ENCODE measurements at regions not wholly inside any gene's neighbourhood (a gene's known extent, or its start where the extent isn't known, plus 50 kb on each side); places are given as distances from the start of the nearest gene placed in this dataset.

DNA sequence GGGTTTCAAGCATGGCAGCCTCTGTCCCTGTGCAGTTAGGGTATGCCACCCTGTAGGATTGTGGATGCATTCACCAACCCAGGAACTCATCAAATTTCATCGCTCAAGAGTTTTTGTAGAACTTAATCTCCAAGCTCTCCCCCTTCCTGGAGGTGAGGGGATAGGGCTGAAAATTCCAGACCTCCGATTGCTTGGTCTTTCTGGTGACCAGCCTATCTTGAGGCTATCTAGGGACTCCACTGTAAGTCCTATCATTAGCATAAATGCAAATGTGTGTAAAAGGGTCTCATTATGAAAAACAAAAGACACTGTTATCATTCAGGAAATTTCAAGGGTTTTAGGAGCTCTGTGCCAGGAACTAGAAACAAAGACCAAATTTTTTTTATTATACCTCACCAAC, 244.0 kb downstream of the DUSP6 start:
- CTCF ChIA-PET = interaction anchor here (0.9 to 1.2 kb wide), 2 partner anchors 53 to 246 kb away, joined by 3 read pairs; no protein-coding TSS in a partner anchor
- DNase-seq = no peak
- H3K9me2 ChIP-seq = no peaks in the 10 kb centered on the region
- H2AFZ ChIP-seq (ENCODE audit: low read depth) = no peak overlapping the region
- no peak overlapping the region for H3K9ac ChIP-seq
- H3F3A ChIP-seq (replicated peaks; ENCODE audit: insufficient read depth) = no peaks in the 10 kb centered on the region
- 93% methylated on average over 2 of the region's 2 CpGs for WGBS (ENCODE audit: low lambda C conversion rate)
- H3K4me3 ChIP-seq (ENCODE audit: low read depth in 2 of 2, low read length in 1 of 2) = no peak overlapping the region
- H3K4me1 ChIP-seq (ENCODE audit: control insufficient read depth in 1 of 2, insufficient read depth in 2 of 2, low read depth in 1 of 2, low read length in 1 of 2) = peaks cover 0 to 9% of the 10 kb centered on the region in 2 experiments; a peak in 2 of 4 replicates
- H3K9me3 ChIP-seq = no peaks in the 10 kb centered on the region
- TF ChIP-seq GABPA (IDR thresholded peaks at IDR 0.05; ENCODE audit: low read depth) (no peak), EZH2phosphoT487 (IDR thresholded peaks at IDR 0.05; ENCODE audit: borderline replicate concordance, low read depth) (no peak), FOSL2 (IDR thresholded peaks at IDR 0.05; ENCODE audit: borderline replicate concordance, low read depth) (no peak), SMC3 (IDR thresholded peaks at IDR 0.05; ENCODE audit: low read depth, low read length) (no peak), ZBTB33 (IDR thresholded peaks at IDR 0.05; ENCODE audit: borderline replicate concordance, low read depth) (no peak), MXI1 (IDR thresholded peaks at IDR 0.05; ENCODE audit: low read depth, low read length) (no peak), NRF1 (IDR thresholded peaks at IDR 0.05; ENCODE audit: low read depth, low read length) (no peak), POLR2AphosphoS5 (IDR thresholded peaks at IDR 0.05; ENCODE audit: low read depth, low read length) (no peak), CTCF (IDR thresholded peaks at IDR 0.05) (no peak), CHD2 (IDR thresholded peaks at IDR 0.05; ENCODE audit: low read length, partially characterized antibody) (no peak), REST (IDR thresholded peaks at IDR 0.05; ENCODE audit: low read depth, low read length) (no peak), JUND (IDR thresholded peaks at IDR 0.05) (no peak), MEF2A (IDR thresholded peaks at IDR 0.05; ENCODE audit: borderline replicate concordance, low read depth) (no peak), GATA2 (CRISPR knock-in tag; IDR thresholded peaks at IDR 0.05) (no peak), SIN3A (IDR thresholded peaks at IDR 0.05; ENCODE audit: borderline replicate concordance, low read depth, low read length) (no peak), RCOR1 (IDR thresholded peaks at IDR 0.05; ENCODE audit: low read length) (no peak), FOXJ3 (CRISPR knock-in tag; IDR thresholded peaks at IDR 0.05) (no peak), YY1 (IDR thresholded peaks at IDR 0.05; ENCODE audit: low read depth) (no peak), EP300 (IDR thresholded peaks at IDR 0.05; ENCODE audit: borderline replicate concordance in 1 of 2, low read depth in 1 of 2, low read length in 1 of 2) (no peak), TAF1 (IDR thresholded peaks at IDR 0.05; ENCODE audit: borderline replicate concordance, low read depth, low read length) (no peak)
- no peaks in the 10 kb centered on the region for H3K79me2 ChIP-seq (ENCODE audit: insufficient read depth)
- H4K20me1 ChIP-seq (ENCODE audit: insufficient read depth) = no peaks in the 10 kb centered on the region
- H3K27ac ChIP-seq (ENCODE audit: low read depth in 2 of 2, low read length in 1 of 2) = no peak overlapping the region
- POLR2A ChIA-PET = no interaction called here
- no peak overlapping the region for H3K4me2 ChIP-seq
- H3K36me3 ChIP-seq (replicated peaks in 1 of 2; ENCODE audit: control insufficient read depth in 1 of 2, insufficient read depth in 2 of 2, low read length in 1 of 2) = no peaks in the 10 kb centered on the region
- no peaks in the 10 kb centered on the region for H3K27me3 ChIP-seq (ENCODE audit: insufficient read depth)
